Body of pancreas (tissue), 4 donors: ENCODE measurements at regions not wholly inside any gene's neighbourhood (a gene's known extent, or its start where the extent isn't known, plus 50 kb on each side); places are given as distances from the start of the nearest gene placed in this dataset.

Experiments
- CTCF ChIP-seq, 7 experiments: fragments of 450-650 bp in 4 of 7; fragments of 200-600 bp in 3 of 7; sonication (generic) in 3 of 7; IDR thresholded peaks; one replicate each; pipeline ENCODE4 v1.5.1; 2016 to 2019; ENCODE audit warnings: antibody characterized with exemption in 7 of 7
- POLR2A ChIP-seq, 3 donors: fragments of 450-650 bp; IDR thresholded peaks; one replicate each; pipeline ENCODE4 v1.6.1; 2016; ENCODE audit warnings: antibody characterized with exemption in 3 of 3, mild to moderate bottlenecking in 2 of 3

- TF ChIP-seq CTCF (IDR thresholded peaks at IDR 0.05) (no peak), POLR2A (IDR thresholded peaks at IDR 0.05) (no peak)
Observed at GRCh38 chr15:96703091-96703490, 372.6 kb downstream of the NR2F2 start.
